ENCODE measurements at regions not wholly inside any gene's neighbourhood (a gene's known extent, or its start where the extent isn't known, plus 50 kb on each side); places are given as distances from the start of the nearest gene placed in this dataset.
"Not testable (repeated sequence)": the region's sequence is repeated elsewhere in the genome, so short reads cannot be mapped to it uniquely, and the experiment has no call there.

DNA sequence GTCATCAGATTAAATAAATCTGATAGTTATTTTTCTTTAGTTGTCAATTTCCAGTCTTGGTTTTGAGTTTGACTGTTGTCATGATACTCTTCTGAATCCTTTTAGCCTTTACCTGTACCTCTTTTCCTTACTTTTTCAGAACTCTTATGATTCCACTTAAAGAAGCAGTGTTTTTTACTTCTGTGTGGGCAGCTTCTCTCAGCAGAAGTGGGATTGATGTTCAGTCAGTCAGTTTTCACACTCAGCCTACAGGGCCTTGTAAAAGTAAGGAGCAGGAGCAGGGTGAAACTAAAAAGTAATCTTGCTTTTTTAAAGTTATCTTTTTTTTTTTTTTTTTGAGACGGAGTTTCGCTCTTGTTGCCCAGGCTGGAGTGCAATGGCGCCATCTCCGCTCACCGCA, 75.1 kb downstream of the HAUS1 start:
- DNase-seq (ENCODE audit: low read depth) = no peak

DNA sequence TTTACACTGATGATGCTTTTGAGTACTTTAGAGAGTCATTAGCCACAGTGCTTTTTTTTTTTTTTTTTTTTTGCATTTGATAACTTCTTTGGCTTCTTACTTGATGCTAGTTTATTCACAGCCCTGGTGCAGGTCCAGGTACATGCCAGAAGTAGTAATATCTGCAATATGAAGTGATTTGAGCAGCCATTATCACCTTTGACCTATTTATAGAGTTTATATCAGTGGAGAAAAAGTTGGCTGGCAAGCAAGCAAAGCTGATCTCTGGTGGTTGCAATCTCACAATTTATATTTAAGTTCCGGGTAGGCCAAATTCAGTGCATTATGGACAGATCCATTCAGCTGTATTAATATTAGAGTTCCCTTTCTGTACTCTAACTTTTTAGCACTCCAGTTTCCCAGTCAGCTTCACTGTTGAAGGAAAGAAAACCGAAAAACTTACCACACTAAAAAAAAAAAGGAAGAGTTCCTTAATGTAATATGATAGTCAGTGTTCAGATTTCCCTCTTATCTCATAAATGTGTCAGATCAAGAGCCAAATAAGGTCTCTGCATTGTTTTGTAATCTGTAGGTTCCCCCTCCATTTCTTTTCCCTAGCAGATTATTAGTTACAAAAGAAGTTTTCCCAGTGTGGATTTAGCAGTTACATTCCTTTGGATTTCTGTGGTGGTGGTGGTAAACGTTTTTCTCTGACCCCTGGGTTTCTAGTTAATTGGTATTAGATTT, 78.6 kb downstream of the HAUS1 start:
- peak; percentile 43 for DNase-seq (ENCODE audit: low read depth)

DNA sequence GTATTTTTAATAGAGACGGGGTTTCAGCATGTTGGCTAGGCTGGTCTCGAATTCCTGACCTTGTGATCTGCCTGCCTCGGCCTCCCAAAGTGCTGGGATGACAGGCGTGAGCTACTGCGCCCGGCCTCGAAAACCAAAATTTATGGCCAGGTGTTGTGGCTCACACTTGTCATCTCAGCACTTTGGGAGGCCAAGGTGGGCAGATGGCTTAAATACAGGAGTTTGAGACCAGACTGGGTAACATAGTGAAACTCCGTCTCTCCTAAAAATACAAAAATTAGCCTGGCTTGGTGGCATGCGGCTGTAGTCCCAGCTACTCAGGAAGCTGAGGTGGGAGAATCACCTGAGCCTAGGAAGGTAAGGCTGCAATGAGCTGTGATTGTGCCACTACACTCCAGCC, 80.1 kb downstream of the HAUS1 start:
- not testable (repeated sequence) for DNase-seq (ENCODE audit: low read depth)

DNA sequence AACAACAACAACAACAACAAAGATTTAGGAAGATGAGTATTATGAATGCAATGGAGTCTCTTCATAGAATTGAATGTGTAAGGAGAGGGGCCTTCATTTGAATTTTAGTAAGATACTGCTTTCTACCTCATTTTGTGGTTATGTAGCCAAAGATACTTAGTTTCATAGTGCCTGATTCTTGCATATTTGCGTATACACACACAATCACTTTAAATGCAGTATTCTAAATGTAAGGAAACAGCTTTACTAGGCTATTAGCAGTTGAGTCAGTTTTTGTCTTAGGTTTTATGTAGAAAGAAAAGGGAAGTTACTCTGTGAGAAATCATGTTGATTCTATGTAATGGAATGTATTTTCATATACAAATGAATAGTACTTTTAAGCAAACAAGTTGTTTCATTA, 80.5 kb downstream of the HAUS1 start:
- no peak for DNase-seq (ENCODE audit: low read depth)

DNA sequence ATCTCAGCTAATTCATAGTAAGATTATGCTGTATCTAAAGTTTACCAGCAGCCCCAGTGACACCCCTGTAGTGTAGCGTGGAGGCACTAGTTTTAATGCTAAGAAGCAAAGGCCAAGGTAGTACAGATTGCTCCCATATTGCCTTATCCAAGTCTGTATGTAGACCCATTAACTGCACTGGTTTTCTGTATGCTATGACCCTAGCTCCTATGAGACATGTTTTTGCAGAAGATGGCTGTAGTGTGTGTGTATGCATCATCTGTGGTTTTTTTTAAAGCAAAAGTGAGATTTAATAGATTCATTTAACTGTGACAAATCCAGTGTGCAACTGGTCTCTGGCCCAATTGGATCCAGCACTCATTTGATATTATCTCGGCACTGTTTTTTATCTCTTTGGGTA, 86.5 kb downstream of the HAUS1 start:
- DNase-seq (ENCODE audit: low read depth) = no peak

DNA sequence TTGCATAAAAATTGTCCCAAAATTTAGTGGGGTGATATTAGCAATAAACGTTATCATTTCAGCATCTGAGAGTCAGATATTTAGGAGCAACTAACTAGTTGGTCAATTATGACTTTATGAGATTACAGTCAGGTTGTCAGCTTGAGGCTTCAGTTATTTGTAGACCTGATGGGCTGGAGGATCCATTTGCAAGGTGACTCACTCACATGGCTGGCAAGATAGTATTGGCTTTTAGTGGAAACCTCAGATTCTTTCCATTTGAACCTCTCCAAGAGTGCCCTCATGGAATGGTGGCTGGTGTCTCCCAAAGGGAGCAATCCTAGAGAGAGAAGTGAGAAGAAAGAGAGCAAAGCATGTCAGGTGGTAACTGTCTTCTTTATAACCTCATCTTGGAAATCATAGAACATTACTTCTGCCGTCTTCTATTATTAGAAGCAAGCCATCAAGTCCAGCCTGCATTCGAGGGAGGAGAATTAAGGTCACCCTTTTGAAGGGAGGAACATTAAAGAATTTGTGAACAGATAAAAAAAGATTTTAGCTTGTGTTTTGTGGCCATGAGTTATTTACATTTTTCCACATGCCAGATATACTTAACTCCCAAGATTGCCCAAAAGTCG, 92.5 kb downstream of the HAUS1 start:
- DNase-seq (ENCODE audit: low read depth) = peak; percentile 26

DNA sequence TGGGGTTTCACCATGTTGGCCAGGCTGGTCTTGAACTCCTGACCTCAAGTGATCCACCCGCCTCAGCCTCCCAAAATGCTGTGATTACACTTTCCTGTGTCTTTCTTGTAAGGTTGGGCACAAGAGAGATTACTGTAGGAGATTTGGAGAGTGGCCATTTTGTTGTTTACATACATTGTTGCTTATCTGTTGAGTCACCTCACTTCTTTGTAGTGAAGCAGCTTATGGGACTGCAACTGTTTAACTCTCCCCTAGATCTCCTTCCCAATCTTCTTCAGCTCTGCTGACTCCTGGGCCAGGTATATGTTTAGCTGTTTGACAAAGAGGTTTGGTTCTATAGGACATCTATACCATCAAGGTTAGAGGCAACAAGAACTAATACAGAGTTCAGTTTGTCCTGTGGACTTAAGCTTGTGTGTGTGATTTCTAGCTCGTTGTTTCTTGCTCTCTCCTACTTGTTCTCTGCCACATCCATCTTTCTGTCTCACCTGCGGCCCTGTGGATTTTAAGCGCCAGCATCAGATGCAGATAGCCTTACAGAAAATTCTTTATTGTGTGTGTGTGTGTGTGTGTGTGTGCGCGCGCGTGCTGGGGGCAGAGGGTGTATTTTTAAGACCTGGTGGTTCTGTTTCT, 95.4 kb downstream of the HAUS1 start:
- peak; percentile 81 for DNase-seq (ENCODE audit: low read depth)

DNA sequence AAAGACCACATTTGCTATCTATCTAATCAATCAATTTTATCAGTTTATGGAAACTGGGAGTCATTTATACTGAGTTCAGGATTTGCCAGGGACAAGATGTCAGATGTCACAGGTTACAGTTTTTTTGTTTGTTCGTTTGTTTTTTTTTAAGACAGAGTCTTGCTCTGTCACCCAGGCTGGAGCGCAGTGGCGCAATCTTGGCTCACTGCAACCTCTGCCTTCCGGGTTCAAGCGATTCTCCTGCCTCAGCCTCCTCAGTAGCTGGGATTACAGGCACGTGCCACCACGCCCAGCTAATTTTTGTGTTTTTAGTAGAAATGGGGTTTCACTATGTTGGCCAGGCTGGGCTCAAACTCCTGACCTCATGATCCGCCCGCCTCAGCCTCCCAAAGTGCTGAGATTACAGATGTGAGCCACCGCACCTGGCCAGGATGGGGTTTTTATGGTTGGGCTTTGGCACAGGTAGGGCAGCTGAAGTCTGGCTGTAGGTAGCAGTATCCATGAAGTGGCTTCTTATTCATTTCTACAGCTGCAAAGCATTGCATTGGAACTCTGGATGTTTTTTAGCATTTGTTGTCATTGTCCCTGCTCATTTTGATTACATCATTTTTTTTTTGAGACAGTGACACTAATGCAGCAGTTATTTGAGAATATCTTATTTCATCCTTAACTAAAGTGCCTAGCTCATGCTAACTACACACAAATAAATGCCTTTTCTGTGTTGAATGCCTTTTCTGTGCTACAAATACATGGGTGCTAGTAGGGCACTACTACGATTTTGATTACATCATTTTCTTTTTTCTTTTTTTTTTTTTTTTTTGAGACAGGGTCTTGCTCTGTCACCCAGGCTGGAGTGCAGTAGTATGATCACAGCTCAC, 96.2 kb downstream of the HAUS1 start:
- DNase-seq (ENCODE audit: low read depth) = not testable (repeated sequence)

DNA sequence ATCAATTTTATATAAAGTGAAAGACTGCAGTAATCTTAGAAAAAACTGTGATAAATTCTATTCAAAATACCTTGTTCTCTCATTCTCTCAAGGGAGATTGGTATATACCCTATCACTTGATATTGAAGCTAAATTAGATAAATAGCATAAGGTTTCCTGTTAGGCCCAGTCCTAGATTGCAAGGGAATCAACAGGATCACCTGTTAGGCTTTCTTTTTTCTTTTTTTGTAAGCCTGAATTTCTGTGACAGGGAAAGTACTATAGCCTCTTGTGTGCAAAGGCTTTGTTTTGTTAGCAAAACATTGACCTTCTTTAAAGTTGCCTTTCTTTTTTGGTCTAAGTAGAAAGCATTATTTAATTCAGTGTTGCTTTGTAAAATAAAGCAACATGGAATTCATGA, 100.0 kb downstream of the HAUS1 start:
- DNase-seq (ENCODE audit: low read depth) = no peak

DNA sequence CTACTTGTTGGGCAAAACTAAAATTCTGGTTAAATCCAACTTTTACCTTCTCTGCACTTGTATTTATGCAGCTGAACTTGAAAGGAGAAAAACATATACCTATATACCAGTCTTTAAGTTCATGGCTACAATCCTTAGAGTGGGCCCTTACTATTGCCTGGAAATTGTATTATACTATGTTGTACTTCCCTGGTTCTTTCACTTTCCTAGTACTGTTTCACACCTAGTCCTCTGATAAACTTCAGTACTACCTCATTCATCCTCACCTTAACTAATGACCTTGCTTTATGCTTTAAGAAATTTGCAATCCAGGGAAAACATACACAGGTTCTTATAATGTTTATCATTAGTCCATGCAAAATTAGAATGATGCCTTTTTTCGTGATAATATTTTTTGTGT, 103.8 kb downstream of the HAUS1 start:
- no peak for DNase-seq (ENCODE audit: low read depth)

DNA sequence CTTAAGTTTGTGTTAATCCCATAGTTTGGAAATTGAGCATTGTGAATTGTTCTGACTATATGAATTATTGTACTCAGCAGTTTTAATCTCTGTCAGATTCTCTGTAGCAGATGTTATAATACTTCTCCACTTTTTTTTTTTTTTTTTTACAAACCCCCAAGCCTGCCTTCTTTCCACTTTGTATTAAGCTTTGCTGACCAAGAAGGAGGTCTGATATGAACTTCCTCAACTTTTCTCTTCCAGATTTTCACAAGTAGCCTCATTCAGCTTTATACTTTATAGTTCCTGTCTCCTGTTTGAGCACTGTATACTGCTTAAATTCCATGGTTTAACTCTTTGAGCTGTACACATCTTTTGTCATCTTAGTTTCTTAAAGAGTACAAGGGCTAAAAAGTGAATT, 105.0 kb downstream of the HAUS1 start:
- no peak for DNase-seq (ENCODE audit: low read depth)

DNA sequence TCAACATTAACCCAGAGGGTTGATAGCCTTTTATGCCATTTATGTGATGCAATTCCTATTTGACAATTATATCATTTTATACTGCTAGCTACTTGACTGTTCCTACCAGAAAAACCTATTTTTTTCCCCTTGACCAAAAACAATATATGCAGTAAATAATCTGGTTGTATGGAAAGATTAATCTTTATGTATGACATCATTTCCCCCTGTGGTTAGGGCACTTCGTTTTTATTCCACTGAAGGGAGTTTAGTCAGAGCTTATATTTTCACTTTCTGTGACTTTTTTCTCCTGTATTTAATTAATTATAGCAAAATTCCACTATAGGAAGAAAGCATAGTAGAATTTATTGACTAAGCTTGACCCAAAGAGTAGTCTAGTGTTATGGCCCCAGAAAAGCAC, 107.6 kb downstream of the HAUS1 start:
- DNase-seq (ENCODE audit: low read depth) = peak; percentile 69

DNA sequence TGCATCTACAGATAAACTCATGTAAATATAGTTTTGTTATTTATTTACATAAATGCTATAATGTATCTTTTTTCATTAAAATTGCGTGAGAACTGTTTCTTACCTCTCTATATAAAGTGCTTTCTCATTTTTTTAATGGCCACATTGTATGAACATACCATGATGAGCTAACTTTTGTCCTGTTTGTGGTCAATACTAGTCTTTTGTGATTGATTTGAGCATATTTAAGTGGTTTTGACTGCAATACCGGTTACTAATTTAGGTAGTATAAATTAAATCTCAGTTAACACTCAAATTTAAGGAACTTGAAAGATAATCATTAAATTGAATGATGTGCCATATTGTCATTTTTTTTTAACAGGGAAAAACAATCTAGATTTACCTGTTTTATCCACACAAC, 108.2 kb downstream of the HAUS1 start:
- DNase-seq (ENCODE audit: low read depth) = no peak

DNA sequence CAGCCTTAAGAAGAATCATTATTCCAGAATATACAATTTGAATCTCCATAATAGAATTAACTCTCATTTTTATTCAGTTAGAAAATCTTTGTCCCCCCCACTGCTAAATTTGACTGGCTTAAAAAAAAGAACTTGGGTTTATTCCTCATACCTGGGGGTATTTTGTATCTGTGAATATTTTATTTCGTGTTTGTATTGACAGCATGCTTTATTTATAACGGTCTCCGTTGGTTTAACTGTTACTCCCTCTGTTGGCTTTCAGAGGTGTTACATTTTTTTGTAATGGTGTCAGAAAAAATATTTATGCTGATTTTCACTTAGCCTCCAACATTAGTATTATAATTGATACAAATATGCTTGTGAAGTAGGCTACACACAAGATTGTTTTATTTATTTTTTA, 109.1 kb downstream of the HAUS1 start:
- DNase-seq (ENCODE audit: low read depth) = peak; percentile 4

DNA sequence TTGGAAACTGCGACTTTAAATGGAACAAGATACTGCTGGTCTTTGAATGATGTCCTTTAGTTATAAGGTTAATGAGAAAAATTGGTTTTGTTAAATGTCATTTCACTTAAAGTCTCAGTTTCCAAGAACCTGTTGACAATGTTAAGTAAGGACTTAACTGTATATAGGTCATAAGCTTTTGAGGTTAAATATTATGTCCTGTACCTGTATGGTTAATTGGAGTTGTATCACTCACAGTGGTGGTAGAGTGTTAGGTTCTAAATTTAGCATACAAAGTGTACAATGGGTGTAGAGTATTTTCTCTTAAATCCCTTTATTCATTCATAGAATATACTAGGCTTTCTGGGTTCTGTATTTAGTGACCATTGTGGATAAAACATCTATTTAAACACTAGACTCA, 110.2 kb downstream of the HAUS1 start:
- no peak for DNase-seq (ENCODE audit: low read depth)

DNA sequence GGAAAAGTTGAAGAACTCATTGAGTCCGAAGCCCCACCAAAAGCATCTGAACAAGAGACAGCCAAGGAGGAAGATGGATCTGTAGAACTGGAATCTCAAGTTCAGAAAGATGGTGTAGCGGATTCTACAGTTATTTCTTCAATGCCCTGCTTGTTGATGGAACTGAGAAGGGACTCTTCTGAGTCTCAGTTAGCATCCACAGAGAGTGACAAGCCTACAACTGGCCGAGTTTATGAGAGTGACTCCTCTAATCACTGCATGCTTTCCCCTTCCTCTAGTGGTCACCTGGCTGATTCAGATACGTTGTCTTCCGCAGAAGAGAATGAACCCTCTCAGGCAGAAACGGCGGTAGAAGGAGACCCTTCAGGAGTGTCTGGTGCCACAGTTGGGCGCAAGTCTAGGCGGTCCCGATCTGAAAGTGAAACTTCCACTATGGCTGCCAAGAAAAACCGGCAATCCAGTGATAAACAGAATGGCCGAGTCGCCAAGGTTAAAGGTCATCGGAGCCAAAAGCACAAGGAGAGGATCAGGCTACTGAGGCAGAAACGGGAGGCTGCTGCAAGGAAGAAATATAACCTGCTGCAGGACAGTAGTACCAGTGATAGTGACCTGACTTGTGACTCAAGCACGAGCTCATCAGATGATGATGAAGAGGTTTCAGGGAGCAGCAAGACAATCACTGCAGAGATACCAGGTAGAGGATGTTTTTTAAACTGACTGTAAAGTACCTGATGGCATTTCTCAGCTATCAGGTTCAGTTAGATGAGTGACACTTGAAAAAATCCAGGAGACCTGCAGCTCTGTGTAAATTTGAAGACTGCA, 111.9 kb downstream of the HAUS1 start:
- DNase-seq (ENCODE audit: low read depth) = no peak

DNA sequence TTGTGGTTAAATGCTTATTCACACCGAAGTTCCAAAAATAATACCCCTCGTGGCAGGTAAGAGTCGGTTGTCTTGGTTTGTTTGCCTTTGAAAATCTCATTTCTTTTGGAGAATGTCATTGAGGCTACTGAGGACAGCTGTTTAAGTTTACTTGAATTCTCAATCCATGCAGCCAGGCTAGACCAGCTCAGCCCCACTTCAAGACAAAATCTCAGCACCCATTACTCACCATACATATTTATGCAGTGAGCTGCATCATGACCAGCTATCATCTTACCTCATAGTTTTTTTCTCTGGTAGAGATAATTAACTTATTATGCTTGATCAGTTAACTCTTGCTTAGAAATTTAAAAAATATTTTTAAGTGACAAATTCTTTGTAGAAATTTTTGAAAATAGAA, 115.9 kb downstream of the HAUS1 start:
- peak; percentile 84 for DNase-seq (ENCODE audit: low read depth)

DNA sequence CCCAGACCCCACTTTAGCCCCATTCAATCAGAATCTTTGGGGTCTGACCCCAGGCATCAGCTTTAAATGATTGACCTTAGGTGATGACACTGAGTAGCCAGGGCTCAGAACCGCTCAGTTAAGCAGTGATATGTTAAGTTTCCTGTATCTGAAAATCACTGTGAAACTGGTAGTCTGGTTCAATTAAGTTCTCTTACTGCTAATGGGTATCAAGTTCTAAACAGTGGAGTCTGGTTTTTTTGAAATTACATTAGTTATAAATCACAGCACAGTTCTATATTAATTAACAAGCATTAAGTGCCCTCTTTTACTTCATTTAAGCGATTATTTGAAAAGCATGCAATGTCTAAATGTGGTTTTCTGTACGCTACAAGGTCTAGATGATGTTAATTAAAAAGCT, 117.9 kb downstream of the HAUS1 start:
- no peak for DNase-seq (ENCODE audit: low read depth)

DNA sequence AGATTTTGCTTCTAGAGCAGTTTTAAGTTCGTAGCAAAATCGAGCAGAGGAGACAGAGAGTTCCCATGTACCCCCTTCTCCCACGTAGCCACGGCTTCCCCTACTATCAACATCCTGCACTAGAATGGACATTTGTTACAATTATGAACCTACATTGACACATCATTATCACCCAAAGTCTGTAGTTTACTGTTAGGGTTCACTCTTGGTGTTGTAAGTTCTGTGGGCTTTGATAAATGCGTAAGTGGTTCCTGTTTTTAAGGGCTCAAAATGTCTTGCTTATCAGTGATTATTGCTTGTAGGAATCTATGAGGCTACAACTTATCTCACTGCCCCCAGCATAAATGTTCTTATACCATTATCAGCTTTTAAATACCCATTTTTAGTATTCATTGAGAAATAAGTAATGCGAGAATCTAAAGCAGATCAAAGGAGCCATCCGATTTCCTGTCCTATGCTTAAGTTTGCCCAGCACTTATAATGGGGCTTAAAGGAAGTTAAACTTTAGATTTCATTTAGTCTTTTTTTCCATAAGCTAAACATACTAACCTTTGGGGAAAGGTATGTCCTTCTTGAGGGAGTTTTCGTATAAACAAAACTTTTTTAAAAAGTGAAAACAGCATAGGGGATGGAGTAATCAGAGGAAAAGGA, 118.7 kb downstream of the HAUS1 start:
- peak; percentile 17 for DNase-seq (ENCODE audit: low read depth)

DNA sequence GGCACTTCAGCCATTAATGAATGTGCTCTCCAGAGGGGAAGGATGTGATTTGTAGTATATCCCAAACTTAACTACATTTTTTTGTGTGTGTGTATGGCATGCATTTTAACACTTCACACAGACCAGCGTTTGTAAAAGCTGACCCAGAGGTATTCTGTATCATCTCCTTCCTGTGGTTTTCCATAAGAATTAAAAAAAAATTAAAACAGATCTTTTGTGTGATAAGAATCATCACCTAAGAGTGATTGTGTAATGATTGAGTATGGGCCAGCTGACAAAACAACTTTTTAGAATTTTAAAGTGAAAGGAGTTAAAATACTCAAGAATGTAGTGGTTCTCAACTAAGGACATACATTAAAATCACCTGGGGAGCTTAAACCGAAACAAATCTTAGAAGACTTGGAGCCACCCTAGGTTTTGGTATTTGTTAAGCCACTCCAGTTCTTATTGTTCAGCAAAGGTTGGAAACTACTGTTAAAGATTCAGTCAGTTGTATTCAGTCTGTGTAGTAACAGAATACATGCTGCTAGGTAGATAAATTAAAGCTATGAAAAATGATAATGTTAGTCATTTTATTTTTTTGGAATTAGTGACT, 120.1 kb downstream of the HAUS1 start:
- DNase-seq (ENCODE audit: low read depth) = peak; percentile 15

DNA sequence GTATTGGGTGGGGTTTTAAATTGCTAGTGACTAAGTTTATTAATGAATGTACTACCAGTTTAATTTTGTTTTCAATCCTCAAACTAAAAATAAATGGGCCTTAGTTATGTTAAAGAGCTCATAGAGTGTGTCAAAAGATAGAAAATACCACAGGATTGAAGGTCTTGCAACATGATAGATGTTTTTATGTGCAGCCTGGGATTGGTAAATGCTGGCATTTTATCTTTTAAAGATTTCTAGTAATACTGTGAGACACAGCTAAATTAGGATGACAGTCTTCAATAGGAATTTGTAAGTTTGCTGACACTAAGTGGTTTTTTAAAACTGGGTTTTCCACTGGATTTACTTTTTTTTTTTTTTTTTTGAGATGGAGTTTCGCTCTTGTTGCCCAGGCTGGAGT, 122.3 kb downstream of the HAUS1 start:
- DNase-seq (ENCODE audit: low read depth) = peak; percentile 79
